ENCODE measurements at regions not wholly inside any gene's neighbourhood (a gene's known extent, or its start where the extent isn't known, plus 50 kb on each side); places are given as distances from the start of the nearest gene placed in this dataset.

DNA sequence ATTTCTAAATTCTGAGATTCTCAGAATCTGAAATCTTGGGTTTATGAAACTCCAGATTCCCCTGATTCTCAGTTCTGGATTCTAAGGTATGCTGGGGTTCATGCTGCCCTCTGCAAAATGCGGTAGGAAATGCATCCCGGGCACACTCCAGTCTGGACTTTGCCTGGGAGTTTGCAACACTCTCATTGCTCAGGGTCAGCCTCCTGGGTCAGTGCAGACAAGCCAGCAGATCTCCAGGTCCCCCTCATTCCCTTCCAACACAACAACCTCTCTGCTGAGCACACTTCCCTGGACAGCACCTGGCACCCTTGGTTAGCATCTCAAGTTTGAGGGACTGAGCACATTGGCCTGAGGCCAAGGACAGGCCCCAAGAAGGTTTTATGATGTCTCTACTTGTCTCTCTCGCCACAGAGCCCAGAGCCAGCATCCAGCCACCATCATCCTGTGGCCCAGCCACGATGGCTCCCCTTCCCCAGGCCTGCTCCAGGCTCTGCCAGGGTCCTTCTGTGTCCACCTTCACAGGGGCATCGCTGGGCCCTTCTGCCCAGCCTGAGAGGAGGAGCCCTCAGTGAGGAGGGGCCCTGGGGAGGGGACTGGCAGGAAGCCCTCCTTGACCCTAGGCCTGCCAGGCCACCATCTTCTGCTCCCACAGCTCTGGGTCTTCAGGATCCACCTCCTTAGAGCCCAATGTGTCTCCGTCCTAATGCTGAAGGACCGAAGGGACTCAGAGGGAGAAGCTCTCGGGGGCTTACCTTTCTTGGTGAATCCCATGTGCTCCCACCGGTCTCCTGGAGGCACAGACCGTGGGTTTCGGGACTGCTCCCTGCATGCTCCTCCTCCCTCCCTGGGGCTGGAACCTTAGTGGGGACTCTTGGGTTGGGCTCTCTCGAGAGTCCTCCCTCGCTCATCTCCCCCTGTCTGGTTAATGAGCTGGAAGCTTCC lies 550.7 kb downstream of the PTPRU start:
- DNase-seq (ENCODE audit: extremely low read depth in 1 of 2, low read depth in 1 of 2) = no peak

DNA sequence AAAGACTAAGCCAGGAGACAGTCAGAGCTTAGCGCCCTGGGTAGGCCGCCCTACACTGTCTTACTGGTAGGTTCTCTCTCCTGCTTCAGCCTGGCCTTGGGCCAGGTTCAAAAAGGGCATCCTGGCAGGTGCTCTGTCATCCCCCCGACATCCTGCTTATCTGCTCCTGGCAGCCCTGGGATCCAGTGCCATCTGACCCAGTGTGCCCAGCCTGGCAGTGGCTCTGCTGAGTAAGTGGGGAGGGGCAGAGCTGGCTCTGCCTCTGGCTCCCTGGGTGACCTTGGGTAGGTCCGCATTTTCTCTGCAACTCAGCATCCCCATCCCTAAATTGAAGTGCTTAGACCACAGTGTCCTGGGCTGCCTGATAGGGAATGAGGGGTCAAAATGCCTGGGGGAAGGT lies 549.9 kb downstream of the PTPRU start:
- no peak for DNase-seq (ENCODE audit: extremely low read depth in 1 of 2, low read depth in 1 of 2)

DNA sequence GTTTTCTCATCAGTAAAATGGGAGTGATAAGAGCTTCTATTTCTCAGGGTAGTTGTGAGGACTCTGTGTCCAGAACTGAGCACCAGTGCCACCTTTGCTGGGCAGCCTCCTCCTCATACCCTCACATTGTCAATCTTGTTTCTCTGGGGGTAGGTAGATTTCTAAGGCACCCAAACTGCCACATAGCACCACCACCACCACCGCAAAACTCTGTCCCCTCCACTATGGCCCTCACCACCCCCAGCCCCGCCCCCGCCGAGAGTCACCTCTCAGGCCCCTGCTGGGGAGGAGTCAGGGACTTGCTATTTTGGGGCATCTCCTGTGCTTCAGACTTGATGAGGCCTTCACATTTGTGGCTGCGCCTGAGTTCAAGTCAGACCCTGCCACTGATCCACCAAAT lies 549.2 kb downstream of the PTPRU start:
- no peak for DNase-seq (ENCODE audit: extremely low read depth in 1 of 2, low read depth in 1 of 2)

DNA sequence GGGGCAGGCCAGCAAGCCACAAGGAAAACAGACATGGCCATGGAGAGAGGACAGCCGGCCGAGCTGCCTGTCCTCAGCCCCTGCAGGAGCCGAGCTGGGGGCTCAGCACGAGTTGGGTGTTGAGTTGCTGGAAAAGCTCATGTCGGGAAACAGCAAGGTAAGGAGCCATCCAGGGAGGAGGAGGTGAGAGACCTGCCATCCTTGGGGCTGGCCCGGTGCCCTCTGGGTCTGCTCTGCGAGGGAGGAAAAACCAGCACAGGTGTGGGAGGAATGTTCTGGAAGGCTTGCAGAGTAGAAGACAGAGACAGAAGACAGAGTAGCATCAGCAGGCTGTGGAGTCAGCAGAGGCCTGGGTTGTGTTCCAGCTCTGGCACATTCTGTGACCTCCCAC lies 548.8 kb downstream of the PTPRU start:
- DNase-seq (ENCODE audit: extremely low read depth in 1 of 2, low read depth in 1 of 2) = no peak

DNA sequence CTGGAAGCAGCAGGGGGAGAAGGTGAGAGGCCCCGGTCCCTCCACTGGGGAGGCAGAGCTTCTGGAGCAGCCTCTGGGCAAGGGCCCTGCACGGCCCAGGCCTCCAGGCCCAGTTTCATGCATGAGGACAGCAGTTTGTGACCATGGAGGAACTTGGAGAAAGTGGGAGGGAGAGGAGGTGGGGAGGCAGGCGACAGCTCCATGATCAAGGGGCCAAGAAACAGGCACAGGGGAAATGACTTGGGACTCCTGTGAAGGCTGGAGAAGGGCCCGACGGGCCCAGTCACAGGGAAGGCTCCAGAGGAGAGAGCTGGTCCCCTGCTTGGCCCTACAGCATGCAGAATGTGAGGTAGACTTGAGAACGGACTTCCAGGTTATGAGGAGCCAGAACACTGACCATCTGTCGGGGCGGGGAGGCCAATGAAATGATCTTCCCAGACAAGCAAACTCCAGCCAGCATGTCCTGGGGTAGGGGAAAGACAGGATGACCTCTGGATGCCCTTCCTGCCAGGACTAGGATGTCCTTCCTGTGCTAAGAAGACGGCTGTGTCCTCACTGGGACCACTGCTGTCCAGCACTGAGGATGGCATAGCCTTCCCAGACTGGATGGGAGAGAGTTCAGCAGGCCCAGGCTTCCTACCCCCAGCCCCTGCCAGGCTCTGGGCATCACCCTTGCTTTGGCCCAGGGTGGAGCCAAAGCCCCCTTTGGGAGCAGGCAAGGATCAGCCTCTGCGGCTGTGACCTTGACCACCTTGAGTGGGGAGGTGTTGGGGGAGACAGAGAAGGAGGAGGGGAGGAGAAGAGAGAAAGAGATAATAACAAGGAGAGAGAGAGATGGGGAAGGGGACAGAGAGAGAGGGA lies 548.2 kb downstream of the PTPRU start:
- no peak for DNase-seq (ENCODE audit: extremely low read depth in 1 of 2, low read depth in 1 of 2)

DNA sequence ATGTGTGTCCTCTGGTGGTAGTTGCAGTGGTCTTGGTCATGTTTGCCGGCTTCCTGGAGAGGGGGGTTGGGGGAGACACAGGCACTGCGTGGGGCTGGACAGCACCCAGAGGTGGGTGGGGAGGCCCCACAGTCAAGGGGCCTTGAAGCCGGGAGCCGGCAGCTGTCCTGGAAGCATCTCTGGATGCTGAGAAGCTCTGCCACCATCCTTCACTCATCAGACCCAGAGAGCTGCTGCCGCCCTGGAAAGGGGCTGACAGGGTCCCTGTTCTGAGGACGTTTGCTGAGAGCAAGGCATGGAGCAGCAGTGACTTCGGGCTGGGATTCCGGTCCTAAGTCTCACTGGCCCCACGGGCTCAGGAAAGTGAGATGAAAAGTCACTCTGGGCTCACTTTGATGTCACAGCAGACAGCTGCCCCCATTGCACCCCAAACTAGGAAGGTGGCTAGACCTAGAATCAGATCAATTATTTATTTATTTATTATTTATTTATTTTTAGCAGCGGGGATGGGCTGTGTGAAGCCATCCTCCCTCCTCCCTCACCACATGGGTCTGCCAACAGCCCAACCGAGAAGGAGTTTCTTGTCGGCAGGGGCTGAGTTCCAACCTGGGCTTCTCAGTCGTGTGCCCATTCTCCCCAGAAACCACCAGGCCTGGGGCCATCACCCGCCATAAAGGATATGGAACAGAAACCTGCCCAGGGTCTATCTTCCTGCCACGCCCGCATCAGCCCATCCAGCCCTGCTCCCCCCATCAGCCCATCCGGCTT lies 547.4 kb downstream of the PTPRU start:
- DNase-seq (ENCODE audit: extremely low read depth in 1 of 2, low read depth in 1 of 2) = no peak

DNA sequence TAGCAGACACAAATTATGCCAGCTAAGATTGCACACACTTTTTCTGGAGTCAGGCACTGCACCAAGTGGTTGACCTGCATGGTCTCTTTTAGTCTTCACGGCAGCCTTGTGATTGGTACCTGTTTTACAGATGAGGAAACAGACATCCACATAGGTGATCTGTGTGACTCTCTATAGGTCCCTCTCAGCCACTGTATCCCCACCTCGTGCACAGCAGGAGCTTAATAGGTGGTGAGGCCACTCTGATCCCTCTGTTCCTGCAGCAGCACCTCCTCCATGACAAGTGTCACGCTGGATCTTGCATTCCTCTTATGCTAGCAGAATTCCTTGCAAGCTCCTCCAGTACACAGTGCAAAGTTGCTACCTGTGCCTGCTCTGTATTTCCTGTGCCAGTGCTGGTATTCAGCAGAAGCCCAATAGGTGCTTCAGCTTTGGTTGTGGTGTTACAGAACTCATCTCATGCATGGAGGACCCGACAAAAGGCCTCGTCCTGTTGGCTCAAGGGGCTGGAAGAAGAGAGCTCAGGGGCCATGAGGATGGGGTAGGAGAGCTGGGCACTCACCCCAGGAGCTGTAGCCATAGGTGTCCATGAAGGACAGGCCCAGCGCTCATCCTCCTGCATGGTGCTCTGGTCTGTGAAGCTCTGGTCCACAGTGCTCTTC lies 546.7 kb downstream of the PTPRU start:
- no peak for DNase-seq (ENCODE audit: extremely low read depth in 1 of 2, low read depth in 1 of 2)

DNA sequence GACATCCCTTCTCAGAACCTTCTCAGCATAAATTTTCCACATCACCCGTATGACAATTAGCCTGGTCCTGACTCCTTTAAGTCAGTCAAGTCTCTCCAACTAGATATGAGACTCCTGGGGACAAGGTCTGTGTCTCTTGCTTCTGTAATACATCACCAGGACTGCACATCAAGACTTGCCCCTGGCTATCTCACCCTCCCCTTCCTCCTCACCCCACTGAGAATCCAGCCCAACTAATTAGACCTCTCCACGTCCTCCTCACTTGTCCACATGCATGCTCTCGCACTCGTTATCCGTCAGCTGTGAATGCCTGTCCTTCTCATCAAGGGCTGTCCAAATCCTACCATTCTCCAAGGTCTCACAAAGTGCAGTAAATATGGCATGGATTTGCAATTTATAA lies 542.8 kb downstream of the PTPRU start:
- no peak for DNase-seq (ENCODE audit: extremely low read depth in 1 of 2, low read depth in 1 of 2)

DNA sequence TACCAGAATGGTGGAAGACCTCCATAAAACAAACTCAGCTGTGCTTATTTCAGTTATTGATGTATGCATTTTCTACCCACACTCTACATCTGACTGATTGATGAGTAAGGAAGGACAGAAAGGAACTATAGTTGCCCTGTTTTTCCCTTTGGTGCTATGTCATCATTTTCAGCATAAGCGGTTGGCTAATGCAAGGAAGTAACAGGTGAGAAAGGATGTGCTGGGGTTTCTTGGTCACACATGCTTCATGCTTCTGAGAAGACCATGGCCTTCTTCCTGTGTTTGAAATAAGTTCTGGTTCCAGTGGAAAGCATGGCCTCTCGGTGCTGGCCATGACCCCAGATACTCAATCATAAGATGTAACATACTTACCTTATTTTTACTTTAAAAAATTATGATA lies 541.2 kb downstream of the PTPRU start:
- no peak for DNase-seq (ENCODE audit: extremely low read depth in 1 of 2, low read depth in 1 of 2)

DNA sequence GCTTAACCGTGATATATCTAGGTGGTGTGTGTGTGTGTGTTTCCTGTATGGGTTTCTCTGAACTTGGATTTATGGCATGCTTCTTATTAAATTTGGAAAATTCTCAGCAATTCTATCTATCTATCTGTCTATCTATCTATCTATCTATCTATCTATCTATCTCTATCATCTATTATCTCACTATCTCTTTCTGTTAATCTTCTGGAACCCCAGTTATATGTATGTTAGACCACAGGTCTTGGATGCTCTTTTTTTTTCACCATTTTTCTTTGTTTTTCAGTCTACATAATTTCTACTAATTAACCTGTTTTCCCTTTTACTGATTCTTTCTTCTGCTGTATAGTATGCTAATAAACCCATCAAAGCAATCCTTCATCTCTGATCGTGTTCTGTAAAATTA lies 538.0 kb downstream of the PTPRU start:
- DNase-seq (ENCODE audit: extremely low read depth in 1 of 2, low read depth in 1 of 2) = no peak

DNA sequence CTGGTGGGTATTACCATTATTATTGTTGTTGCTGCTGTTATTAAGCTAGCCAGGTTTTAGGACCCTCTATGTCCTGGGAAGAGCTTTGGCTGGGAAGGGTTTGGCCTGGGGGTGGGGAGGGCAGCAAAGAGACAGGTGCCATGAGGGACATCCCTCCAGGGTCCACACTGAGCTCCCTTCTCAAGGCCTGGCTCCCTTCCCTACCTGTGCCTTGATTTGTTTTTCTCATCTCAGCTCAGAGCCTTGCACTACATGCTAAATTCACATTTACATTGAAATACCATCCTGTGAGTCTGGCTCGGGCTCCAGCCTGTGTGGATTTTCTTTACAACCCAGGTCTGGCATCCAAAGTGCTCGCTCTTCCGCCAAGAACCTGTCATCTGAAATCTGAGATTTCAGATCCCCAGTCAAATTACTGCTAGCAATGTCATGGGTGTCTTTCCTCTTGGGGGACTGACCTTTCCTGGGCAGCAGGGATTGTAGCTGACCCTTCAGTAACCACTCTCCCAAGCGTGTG lies 536.3 kb downstream of the PTPRU start:
- no peak for DNase-seq (ENCODE audit: extremely low read depth in 1 of 2, low read depth in 1 of 2)

DNA sequence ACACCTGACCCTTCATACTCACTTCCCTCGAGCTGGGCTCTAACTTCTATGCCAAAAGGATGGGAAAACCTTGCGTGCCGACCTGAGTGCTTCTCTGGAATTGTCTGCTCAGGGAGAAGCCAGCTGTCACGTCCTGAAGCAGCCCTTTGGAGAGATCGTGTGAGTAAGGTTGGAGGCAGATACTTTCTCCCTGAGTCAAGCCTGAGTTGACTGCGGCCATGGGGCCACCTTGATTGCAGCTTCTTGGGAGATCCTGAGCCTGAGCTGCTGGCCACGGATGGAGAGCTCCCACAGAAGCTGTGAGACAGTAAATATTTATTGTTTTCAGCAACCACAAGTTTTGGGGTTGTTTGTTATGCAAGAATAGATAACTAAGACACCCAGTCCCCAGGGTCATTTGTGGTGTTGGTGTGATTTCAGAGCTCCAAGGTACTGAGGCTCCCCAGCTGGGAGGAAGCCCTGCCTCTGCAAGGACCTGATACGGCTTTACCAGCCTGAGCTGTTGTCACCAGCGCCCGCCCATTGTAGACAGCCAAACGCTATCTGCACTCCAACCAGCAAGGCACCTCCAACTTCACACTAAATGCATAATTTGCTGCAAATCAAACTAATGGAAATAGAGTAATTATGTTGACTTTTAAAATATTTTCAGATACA lies 531.6 kb downstream of the PTPRU start:
- no peak for DNase-seq (ENCODE audit: extremely low read depth in 1 of 2, low read depth in 1 of 2)

DNA sequence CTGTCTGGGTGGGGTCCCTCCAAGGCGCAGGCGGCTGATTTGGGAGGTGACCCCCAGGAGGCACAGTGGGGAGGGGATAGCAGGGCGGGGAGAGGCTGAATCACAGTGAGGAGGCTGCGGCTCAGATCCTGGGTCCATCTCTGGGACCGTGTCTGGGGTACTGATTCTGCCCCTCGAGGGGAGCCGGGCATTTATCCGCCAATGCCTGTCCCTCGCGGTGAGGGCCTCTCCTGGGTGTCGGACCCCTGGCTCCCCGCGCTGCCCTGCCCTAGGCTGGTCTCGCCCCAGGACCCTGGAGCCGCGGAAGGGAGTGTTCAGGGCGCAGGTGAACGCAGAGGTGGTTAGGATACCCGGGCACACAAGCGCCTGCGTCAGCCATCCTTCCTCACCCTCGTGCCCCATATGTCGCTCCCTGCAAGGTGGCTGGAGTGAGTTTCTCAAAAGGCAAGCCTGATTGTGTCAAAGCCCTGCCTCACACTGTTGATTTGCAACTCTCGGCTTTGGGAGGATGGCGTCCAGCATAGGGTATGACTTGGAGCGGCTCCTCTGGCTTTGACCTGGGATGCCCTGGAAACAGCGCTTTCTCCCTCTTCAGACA lies 530.9 kb downstream of the PTPRU start:
- DNase-seq (ENCODE audit: extremely low read depth in 1 of 2, low read depth in 1 of 2) = no peak

DNA sequence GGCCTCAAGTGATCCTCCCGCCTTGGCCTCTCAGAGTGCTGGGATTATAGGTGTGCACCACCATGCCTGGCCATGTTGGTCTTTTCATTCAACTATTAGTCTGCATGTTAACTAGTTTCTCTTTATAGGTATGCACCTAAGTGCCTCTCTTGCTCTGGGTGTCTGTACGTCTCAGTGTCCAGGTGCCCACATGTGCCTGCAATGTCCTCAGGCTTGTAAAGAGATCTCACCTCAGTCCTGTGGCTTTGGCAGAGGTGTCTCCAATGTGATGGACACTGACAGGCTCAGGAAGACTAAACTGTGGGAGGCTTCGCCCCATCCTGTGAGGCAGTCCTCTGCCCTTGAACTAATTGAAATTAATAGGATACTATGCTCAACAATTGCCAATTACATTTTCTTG lies 526.3 kb downstream of the PTPRU start:
- DNase-seq (ENCODE audit: extremely low read depth in 1 of 2, low read depth in 1 of 2) = no peak

DNA sequence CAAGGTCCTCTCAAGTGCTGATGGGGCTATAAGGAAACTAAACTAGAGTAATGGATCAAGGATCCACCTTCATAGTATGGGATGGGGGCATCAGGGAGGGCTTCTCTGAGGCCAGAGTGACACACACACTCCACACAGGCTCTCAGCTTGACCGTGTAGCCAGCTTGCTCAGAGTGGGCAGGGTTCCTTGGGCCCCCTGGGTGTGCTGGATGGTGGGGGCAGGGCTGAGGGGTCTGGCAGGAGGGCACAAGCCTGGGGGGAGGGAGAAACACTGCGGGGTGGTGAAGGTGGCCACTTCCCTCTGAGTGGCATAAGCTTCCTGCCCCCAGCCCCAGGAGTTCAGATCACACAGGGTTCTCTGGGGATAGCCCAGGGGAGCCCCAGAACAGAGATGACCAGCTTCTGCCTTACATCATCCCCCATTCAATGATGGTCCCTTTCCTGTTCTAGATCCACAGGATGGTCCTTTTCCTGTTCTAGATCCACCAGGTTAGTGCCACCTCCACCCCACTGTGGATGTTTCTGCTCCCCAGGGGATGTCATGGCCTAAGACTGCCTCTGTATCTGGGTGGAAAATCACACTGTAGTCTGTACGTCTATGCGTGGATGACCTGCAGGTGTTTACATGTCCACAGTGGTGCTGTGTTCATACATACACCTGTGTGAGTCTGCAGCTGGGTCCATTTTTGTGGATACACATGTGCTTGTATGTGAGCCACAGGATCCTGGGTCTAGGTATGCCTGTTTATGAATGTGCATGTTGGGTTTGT lies 525.0 kb downstream of the PTPRU start:
- no peak for DNase-seq (ENCODE audit: extremely low read depth in 1 of 2, low read depth in 1 of 2)

DNA sequence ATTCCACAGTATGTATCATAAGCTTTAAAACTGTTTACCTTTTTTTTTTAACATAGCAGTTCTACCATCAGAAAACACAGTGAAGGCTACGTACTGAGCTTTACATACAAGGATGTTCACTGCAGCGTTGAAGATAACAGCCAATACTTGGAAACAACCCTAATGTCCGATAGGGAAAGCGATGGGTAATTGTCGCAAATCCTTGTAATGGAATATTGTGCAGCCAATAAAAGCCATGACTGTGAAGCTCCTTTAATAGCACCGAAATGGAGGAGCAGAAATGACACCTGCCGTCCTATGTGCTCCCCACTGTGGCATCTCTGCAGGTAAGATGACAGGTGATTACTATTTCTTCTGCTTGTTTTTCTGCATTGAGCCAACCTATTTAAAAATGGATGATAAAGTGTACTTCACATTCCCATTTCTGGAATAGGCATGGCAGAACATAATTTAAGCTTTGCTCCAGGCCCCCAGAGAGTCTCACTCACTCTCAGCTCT lies 523.8 kb downstream of the PTPRU start:
- no peak for DNase-seq (ENCODE audit: extremely low read depth in 1 of 2, low read depth in 1 of 2)

DNA sequence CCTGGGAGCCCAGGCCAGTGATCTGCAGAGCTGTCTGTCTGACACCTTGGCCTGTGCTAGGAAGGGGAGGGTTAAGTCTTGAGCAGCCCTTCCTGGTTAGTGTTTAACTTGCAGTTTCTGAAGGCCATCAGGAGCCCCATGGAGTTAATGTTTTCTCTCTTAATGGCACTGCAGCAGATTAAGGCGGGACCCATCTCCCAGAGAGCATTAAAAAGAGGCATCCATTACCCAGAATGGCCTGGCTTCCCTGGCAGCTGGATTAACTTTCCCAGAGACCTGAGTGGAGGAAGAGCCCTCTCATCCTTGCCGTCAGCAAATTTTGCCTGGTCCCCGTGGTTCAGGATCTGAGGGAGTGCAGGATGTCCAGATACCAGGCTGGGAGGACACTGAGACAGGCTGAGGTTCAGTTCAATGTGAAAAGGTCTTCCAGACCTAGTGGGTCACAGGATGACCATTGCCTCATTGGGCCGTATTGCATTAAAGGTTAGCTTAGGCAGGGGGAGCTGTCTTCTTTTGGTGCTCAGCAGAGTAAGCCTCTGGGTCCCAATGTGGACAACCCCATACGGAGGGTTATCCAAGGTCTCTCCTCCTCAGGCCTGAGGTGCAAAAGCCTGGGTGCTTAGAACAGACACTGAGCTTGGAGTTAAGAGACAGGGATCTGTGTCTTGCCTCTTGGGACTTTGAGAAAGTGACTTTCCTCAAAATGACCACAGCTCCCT lies 522.6 kb downstream of the PTPRU start:
- DNase-seq (ENCODE audit: extremely low read depth in 1 of 2, low read depth in 1 of 2) = no peak
